ENCODE measurements at regions not wholly inside any gene's neighbourhood (a gene's known extent, or its start where the extent isn't known, plus 50 kb on each side); places are given as distances from the start of the nearest gene placed in this dataset.

DNA sequence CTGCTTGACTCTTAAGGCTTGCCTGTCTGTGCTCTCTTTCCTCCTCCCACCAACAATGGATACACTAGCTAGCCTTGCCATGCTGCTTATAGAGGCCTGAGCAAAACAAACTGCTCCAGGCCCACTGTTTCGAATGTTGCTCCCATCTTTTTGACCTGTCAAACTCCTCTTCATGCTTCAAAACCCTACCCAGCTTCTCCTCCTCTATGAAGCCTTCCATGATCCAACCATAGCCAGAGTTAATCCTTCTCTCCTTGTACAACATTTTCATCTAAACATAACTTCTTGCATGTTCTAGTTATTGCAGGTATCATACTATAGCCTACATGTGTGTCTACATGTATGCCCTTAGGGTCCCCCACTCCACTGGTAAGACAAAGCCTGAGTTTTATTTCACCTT, 426.7 kb upstream of the MGMT start:
- no peak for TF ChIP-seq POLR2A (IDR thresholded peaks at IDR 0.05)
- TF ChIP-seq, protein P1, sequence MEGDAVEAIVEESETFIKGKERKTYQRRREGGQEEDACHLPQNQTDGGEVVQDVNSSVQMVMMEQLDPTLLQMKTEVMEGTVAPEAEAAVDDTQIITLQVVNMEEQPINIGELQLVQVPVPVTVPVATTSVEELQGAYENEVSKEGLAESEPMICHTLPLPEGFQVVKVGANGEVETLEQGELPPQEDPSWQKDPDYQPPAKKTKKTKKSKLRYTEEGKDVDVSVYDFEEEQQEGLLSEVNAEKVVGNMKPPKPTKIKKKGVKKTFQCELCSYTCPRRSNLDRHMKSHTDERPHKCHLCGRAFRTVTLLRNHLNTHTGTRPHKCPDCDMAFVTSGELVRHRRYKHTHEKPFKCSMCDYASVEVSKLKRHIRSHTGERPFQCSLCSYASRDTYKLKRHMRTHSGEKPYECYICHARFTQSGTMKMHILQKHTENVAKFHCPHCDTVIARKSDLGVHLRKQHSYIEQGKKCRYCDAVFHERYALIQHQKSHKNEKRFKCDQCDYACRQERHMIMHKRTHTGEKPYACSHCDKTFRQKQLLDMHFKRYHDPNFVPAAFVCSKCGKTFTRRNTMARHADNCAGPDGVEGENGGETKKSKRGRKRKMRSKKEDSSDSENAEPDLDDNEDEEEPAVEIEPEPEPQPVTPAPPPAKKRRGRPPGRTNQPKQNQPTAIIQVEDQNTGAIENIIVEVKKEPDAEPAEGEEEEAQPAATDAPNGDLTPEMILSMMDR (IDR thresholded peaks at IDR 0.05), result no peak

All from ovary (tissue), 3 donors.